HG03196 (cell line): ENCODE measurements at regions not wholly inside any gene's neighbourhood (a gene's known extent, or its start where the extent isn't known, plus 50 kb on each side); places are given as distances from the start of the nearest gene placed in this dataset.

Experiments
- ATAC-seq: cut with Tn5 transposase; IDR thresholded peaks from one replicate; pipeline ENCODE4 v1.9.1; 2021; ENCODE audit not compliant: unreplicated experiment

DNA sequence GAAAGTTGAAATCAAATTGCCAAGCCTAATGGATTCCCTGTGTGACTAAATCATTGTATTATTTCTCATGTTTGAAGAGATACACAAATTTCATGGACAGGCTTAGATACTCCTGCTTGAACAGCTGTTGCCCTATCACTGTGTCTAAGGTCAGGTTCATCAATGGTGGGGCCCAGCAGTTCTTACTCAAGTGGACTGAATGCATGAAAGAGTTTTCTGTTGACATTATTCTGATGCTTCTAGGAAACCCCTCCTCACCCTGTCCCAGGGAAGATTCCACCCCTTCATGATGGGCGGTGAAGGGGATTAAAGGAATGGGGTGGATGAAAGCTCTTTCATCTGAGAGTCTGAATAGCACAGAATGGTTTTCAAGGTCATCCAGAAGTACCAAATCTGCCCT, 148.8 kb downstream of the INO80D start:
- ATAC-seq = no peak

DNA sequence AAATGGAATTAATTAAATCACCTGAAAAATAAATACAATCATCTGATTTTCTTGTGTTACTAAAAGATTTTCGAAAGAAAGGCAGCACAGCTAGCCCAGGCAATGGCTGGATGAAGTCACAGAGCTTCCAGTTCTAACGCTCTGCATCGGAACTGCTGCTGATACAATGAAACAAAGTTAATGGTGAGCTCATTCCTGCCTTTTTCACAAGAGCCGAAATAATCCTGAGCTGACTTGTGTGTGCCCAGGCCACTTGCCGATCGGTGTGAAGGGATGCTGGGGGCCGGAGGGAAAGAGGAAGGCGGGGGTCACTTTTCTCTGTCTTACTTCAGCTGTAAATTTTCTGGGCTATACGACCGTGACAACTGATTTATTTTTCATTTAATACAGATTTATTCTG, 149.5 kb downstream of the INO80D start:
- ATAC-seq = no peak

DNA sequence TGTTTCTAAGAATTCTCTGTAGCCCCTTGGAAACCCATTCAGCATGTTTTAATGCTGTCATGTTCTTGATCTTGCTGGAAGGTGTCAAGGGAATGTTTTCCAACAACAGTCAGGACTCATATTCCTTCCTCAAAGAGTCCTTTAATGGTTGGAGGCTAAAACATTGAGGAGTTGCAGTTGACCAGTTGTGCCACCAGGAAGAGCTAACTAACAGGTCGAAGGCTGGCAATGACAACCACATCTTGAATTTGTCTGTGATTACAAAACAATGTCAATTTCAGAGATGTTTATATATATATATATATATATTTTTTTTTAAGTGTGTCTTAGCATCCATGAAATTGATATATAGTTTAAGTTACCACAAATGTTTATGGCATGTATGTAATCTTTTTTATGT, 151.5 kb downstream of the INO80D start:
- no peak for ATAC-seq

DNA sequence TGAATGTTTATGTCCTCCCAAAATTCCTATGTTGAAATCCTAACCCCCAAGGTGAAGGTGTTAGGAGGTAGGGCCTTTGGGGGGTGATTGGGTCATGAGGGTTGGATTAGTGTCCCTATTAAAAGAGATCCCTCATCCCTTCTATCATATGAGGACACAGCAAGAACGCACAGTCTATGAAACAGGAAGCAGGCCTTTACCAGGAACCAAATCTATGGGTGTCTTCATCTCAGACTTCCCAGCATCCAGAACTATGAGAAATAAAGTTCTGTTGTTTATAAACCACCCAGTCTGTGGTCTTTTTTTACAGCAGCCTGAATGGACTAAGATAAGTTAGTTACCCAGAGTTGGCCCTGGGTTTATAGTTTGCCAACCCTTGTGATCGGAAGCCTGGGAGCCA, 153.1 kb downstream of the INO80D start:
- no peak for ATAC-seq

DNA sequence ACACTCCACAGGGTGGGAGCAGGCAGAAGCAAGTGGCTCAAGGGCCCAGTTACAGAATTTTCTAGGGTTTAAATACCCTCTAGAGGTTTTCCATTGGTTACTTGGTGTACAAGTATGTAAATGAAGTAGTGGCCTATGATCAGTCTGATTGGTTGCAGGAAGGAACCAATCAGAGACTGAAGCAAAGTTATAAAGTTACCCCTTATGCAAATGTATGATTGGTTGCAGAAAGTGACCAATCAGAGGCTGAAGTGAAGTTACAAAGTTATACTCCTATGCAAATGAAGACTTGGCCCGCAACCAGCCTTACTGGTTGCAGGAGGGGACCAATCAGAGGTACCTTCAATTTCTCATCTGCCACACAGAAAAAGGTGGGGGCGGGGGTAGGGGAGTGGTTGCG, 154.6 kb downstream of the INO80D start:
- ATAC-seq = no peak

DNA sequence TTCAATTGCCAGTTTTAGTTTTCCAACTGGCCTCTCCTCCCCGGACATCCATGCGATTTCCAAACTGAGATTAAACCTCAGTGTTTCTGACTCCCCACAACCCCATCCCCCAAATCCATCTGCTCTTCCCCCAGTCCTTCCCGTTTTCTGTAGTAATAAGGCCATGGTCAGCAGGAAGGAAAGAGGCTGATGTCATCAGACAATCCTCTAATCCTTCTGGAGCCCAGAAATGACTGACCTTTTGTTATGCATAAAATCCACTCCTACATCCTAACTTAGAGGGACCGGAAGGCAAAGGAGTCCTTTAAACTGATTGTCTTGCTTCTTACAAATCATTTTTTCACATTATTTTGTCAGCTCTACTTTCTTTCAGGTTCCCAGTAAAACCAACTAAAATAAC, 155.8 kb downstream of the INO80D start:
- ATAC-seq = no peak

DNA sequence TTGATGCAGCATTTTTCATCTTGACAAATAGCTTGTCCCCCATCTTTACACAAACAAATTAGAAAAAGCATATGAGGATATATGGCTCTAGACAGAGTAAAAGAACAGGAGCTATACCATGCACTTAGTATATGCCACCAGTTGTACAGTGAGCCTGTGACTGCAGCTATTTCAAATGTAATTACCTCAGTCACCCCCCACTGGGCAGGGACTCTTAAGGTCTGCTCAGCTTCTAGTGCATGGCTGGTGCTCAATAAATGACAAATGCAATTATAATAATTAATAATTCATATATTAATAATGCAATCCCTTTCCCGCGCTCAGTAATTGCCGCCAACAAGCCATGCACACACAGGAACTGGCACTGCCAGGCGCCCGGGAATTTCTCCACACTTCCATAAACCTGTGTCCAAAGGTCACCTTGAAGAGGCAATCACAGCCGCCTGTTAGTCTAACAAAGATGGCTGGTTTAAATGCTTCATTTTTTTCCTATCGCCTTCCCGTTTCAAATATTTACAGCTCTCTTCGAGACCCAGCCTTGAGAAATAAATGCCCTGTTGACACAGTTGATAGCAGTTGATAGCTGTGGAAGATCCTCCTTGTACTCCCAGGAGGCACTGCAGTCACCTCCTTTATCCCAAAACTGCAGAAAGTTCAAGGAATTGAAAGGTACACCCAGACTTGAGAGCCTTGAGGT, 156.6 kb downstream of the INO80D start:
- no peak for ATAC-seq

DNA sequence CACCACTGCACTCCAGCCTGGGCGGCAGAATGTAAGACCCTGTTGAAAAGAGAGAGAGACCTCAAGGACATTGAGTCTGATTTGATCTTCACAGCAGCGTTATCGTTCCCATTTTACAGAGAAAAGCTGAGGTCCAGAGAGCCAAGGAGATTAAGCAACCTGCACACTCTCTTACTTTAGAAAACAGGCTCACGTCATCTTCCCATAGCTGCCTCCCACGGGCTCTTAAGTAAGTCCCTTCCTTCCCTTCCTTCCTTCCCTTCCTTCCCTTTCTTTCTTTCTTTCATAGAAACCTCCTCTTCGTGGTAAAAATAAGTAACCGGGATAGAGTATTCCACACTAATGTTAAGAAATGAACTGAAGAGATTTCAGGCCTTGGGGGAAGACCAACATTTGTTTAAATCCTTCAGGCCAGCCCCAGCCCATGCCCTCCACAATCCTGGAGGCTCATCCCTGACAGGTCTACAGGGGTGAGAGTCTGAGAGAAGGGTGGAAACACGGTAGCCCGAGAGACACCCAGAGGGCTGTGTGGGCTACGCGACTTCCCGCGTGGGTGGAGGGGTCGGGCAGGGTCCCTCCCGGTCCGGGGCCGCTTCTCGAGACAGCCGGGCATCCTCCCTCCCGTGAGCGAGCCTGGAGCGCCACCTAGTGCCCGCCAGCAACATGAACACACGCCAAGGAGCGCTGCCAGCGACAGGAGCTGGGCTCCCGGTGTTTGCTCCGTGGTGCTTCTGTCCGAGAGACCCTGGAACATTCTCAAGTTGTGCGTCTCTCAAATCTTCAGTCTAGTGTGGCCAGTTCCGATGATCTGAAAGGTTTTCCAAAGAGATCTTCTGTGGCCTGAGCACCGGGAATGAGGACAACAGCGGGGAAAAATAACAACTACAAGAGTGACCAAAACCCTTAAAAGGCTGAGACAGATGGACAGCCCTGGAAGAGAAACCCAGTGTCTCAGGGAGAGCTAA, 160.3 kb downstream of the INO80D start:
- peak; percentile 87 for ATAC-seq

DNA sequence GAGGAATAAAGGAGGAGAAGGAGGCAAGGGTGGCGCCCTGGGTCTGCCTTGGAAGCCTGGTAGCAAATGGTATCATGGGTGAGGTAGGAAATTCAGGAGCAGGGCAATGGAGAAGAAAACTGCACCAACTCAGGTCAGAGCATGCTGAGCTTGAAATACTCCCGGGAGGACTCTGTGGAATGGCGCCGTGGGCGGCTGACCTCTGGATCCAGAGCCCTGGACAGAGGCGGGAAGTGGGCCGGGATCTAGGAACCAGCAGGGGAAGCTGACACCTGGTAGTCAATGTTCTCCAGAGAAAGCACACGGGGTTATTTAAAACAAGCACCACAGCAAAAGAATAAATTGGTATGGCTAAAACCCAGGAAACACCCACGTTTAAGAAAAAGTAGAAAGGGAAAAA, 161.3 kb downstream of the INO80D start:
- ATAC-seq = no peak

DNA sequence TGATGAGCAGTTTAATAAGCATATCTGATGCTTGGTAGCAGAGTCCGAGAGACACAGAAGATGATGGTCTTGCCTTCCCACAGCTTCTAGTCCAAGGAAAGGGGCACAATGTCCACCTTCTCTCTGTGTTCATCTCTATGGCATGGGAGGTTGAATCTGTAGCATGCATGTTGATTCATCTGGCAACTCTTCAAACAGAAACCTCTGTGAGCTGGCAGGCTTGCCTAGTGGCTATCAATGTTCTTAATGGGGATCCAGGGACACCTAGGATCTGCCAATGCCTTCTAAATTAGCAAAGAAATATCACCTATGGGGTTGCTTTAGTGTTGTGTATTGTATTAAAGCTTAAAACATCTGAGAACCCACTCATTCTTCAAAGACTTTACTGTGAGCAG, 170.8 kb downstream of the INO80D start:
- no peak for ATAC-seq

DNA sequence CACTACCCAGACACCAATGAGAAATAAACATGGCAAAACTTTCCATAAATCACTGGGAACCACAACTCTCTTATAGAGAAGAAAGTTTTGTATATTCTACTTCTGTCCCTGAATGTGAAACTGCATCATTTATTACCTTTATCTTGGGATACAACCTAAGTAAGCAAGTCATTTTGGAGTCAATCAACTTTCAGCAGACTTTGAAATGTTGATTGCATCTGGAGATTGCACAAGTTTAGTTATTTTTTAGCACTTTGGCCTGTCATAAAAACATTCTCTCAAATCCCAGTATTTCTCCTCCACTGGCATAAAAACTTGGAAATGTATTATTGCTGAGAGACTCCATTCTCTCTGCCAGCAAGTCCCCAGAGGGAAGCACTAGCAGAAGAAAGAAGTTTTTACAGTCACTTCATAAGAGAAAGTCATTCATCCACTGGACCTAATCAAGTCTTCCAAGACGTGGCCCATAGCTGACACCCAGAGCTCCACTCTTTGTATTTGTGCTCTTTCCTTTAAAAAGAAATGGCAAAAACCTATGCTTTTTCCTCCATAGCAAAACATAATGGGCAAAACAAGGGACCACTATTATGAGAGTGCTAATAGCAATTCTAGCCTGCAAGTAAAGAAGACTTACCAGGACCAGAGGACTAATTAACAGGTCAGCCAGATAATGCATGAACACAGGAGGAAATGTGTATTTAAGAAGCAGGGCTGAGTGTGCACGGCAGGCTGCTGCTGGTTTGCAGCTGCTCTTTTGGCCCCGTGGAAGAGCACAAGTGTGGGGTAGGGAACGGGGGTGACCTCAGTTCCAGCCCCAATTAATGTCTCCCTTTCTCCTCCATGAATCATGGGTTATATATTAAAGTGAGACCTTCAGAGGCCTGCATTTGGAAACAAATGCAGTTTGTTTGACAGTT, 171.5 kb downstream of the INO80D start:
- ATAC-seq = no peak

DNA sequence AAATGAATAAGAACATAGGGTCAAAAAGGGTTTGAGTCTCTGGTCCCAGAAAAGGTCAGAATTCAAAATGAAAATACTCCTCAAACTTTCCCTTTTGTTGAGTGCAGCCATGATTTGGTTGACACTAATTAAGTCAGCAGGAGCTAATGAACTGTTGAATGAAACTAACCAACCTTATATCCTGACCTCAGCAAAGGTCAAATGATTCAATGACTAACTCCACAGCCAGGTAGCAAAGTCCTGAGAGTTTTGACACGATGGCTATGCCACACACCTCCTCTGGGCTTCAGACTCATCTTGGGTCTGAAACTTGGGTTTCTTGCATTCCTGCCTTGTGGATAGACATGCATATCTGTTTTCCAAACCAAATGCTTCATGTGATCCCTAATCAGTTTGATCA, 172.3 kb downstream of the INO80D start:
- ATAC-seq = no peak

DNA sequence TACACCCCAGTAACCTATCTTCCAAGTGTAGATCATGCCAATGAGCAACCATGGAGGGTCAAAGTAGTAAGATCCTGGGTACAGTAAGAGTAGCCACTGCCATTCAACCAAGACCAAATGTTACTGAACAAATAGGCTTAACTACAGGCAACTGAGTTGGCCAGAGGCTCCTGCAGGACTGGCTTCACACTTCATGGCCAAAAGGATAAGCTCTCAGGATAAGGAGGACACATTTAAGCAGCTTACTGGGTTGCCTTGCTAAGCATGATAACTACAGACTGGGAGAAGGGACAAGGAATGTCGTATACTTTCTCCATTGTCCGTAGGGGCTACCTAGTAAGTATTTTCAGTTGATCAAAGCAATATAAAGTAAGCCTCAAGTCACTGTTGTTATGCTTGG, 174.7 kb downstream of the INO80D start:
- no peak for ATAC-seq

DNA sequence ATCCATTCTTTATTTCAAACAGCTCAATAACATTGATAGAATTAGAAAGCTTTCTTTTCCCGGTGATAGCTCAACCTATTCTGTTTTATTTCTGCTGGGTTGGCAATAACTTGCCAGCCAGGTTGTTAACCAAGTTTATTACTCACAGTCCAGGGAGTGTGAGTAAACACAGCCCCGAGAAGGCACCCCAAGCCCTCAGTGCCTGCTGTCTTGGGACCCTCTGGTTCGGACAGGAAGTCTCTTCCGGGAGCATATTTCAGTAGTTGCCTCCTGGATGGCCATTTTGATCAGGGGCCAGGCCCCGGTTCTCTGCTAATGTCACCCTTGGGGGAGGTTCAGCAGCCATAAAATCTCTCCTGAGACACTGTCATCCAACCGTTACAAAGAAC, 176.8 kb downstream of the INO80D start:
- no peak for ATAC-seq

DNA sequence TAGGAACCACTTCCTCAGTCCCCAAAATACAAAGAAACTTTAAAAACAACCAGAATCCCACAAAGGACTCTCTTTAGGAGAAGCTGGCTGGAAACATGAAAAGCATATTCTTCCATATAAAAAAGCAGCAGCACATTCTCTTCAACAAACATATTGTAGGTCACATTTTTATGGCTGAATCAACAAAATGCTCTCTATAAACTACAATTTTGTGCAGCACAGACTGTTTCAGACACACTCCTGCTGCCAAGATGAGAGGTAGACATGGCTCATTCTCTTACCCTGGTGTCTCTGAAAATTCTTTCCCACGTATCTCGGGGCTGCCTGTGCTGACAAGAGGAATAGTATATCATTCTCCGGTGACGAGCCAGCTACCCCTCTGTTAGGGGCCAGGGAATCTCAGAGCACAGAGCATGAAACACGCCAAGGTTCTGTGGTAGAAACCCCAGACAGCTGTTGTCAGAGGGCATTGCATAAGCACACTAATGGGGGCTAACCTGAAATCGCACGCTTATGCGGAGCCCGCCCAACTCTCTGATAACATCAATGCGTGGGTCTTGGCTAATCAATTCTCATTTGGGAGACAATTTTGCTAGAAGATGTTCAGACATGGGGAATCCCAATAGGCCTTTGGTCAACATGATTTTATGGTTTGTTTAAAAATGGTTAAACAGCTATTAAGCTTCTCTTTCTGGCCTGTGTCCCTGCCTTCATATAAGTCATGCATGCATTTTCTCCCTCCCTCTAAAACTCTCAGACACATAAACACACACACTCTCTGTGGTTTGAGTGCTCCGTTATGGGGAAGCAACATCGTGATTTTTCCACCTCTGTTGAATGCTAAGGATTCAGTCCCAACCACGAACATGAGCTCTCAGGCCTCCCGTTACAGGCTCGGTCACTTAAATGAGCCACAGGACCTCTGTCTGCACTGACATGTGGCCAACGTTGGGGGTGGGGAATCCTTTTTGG, 177.5 kb downstream of the INO80D start:
- ATAC-seq = no peak

DNA sequence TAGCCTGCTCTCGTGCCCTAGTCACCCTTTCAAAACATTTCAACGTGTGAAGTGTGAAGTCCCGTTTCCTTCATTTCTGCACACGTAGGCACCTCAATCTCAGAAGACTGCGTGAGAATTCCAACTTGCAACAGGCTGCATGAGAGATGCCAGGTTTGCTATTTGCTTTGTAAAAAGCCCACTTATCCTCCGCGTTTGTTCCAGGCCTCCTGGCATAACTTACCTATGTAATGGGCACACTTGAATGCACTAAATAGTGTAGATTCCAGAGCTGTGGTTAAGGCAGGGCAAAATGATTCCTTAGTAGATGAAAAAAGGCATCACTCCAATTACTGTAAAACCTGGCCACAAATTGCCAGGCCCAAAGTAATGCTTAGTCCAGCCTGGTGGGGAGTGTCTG, 179.6 kb downstream of the INO80D start:
- ATAC-seq = no peak

DNA sequence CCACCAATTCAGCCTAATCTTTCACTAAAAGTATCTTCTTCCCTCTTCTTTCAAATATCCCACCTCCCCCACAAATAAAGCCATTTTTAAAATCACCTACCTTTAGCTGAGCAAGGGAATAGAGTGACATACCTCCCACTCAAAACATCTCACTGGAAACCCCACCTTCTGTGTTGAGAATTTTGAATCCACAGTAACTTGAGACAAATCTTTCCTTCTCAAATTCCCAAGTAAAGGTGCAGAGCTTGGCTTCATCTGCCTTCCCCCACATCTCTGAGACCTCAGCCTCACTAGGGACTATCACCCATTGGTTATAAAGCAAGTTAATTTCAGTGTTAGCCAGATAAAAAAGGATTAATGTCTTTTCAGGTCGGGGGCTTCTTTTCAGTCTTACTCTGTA, 180.4 kb downstream of the INO80D start:
- no peak for ATAC-seq

DNA sequence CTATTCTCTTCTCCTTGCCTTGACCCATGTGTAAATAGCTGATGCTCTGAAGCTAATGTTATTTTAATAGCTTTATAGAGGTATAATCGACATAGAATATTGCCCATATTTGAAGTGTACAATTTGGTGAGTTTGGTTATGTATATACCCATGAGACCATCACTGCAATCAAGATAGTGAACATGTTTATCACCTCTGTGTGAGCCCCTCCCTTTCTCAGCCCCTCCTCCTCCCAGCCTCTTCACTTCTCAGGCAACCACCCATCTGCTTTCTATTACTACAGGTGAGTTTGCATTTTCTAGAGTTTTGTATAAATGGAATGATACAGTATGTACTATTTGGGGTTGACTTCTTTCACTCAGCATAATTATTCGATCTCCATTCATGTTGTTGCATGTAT, 181.1 kb downstream of the INO80D start:
- ATAC-seq = no peak

DNA sequence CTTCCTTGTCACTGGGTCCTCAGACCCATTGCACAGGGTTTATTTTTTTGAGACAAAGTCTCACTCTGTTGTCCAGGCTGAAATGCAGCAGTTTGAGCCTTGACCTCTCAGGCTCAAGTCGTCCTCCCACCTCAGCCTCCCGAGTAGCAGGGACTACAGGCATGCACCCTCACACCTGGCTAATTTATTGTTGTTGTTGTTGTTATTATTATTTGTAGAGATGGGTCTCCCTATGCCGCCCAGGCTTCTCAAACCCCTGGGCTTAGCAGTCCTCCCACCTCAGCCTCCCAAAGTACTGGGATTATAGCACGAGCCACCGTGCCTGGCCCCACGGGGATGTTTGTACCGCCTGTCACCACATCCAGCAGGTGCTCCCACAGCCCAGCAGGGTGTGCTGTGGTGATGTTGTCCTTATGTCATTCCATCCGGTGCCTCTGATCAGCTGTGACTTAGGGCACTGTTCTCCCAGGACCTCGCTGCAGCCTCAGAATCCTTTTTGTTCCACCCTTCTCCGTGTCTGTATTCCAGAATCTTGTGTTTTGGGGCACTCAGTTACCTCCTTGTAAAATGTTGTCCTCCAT, 182.3 kb downstream of the INO80D start:
- no peak for ATAC-seq

DNA sequence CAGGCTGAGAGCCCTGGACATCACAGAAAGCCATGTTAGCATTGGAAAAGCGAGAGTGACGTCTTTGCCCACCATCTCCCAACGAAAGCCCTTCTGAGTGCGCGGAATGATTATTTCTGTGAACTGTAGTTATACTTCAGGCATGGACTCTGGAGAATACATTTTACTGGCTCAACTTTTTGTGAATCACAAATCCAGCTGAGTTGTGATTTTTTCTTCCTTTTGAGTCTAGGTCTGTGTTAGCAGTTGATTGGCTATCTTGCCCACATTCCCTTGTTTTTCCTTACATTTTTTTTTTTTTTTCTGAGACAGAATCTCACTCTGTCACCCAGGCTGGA, 183.1 kb downstream of the INO80D start:
- ATAC-seq = no peak
